ENCODE measurements at regions not wholly inside any gene's neighbourhood (a gene's known extent, or its start where the extent isn't known, plus 50 kb on each side); places are given as distances from the start of the nearest gene placed in this dataset.

DNA sequence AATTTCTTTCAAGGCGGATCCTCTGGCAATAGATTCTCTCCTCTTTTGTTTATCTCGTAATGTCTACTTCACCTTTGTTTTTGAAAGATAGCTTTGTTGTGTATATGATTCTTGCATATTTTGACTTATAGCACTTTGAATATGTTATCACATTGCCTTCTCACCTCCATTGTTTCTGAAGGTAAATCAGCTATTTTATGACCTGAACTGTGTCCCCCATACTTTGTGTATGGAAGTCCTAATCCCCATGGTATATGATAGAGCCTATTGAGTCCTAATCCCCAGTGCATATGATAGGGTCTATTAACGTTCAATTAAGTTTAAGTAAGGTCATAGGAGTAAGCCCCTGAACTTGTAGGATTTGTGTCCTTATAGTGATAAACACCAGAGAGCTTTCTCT is 910.2 kb upstream of the NUDT12 start:
- H3K4me1 ChIP-seq (ENCODE audit: control insufficient read depth, extremely low read depth, insufficient read depth, low read length), result no peaks in the 10 kb centered on the region
- no peak overlapping the region for H3K9ac ChIP-seq (ENCODE audit: control insufficient read depth, extremely low read depth, insufficient read depth, low read length)
- H3K27ac ChIP-seq (ENCODE audit: control insufficient read depth, insufficient read depth, low read length), result no peak overlapping the region
- DNase-seq (ENCODE audit: low read depth, low spot score) (no peak), FAIRE-seq (no peak)
- no peak for TF ChIP-seq EZH2 (IDR thresholded peaks at IDR 0.05; ENCODE audit: low read length)
- TF ChIP-seq, protein P1, sequence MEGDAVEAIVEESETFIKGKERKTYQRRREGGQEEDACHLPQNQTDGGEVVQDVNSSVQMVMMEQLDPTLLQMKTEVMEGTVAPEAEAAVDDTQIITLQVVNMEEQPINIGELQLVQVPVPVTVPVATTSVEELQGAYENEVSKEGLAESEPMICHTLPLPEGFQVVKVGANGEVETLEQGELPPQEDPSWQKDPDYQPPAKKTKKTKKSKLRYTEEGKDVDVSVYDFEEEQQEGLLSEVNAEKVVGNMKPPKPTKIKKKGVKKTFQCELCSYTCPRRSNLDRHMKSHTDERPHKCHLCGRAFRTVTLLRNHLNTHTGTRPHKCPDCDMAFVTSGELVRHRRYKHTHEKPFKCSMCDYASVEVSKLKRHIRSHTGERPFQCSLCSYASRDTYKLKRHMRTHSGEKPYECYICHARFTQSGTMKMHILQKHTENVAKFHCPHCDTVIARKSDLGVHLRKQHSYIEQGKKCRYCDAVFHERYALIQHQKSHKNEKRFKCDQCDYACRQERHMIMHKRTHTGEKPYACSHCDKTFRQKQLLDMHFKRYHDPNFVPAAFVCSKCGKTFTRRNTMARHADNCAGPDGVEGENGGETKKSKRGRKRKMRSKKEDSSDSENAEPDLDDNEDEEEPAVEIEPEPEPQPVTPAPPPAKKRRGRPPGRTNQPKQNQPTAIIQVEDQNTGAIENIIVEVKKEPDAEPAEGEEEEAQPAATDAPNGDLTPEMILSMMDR (optimal IDR thresholded peaks at IDR 0.05 in 1 of 3, IDR thresholded peaks at IDR 0.05 in 1 of 3, conservative IDR thresholded peaks at IDR 0.05 in 1 of 3; ENCODE audit: extremely low read depth in 1 of 3, insufficient read depth in 2 of 3, low read length in 3 of 3), result no peak
- H4K20me1 ChIP-seq (ENCODE audit: control insufficient read depth, extremely low read depth, insufficient read depth, low read length), result no peaks in the 10 kb centered on the region
- no peak overlapping the region for H3K4me2 ChIP-seq (ENCODE audit: control insufficient read depth, extremely low read depth, insufficient read depth, low read depth, low read length)
- H3K79me2 ChIP-seq (ENCODE audit: control insufficient read depth, insufficient read depth, low read length), result no peaks in the 10 kb centered on the region
- no peaks in the 10 kb centered on the region for H3K27me3 ChIP-seq (ENCODE audit: control insufficient read depth, extremely low read depth, insufficient read depth, low read length)
- dilution Hi-C loops (cut with MboI; ENCODE audit: extremely low pct_ligation_motif_present, low sequenced_read_pairs), result no loop called here
- no peaks in the 10 kb centered on the region for H3K9me3 ChIP-seq (ENCODE audit: control insufficient read depth, low read depth, low read length)
- H3K36me3 ChIP-seq (ENCODE audit: control insufficient read depth in 2 of 2, extremely low read depth in 1 of 2, insufficient read depth in 2 of 2, low read length in 2 of 2), result no peaks in the 10 kb centered on the region
- H3K9me1 ChIP-seq (ENCODE audit: control insufficient read depth, extremely low read depth, insufficient read depth, low read length), result no peaks in the 10 kb centered on the region
- no peak overlapping the region for H3K4me3 ChIP-seq (ENCODE audit: control insufficient read depth in 2 of 3, extremely low read depth in 1 of 3, insufficient read depth in 2 of 3, low read depth in 1 of 3, low read length in 3 of 3)
- no peak overlapping the region for H2AFZ ChIP-seq (ENCODE audit: control insufficient read depth, low read length)

DNA sequence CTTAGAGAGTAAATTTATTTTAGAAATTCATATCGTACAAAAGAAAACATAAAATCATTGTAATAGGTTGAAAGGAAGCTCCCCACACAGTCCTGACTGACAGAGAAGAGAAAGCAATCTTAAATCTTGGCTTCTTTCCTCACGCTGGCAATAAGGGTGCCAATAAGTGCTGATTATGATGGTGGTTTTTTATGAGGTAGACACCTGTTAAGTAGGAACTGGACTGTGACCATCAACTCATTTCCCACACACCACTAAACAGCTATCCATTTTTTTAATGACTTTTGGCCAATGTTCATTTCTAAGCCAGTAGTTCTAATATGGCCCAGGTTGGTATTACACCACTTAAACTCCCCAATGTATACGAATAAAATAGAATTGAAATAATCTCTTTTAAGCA is 893.5 kb upstream of the NUDT12 start:
- dilution Hi-C loops (cut with MboI; ENCODE audit: extremely low pct_ligation_motif_present, low sequenced_read_pairs), result no loop called here
- Histone ChIP-seq H4K20me1 (ENCODE audit: control insufficient read depth, extremely low read depth, insufficient read depth, low read length) (no peaks in the 10 kb centered on the region), H3K4me1 (ENCODE audit: control insufficient read depth, extremely low read depth, insufficient read depth, low read length) (no peaks in the 10 kb centered on the region), H3K4me3 (ENCODE audit: control insufficient read depth in 2 of 3, extremely low read depth in 1 of 3, insufficient read depth in 2 of 3, low read depth in 1 of 3, low read length in 3 of 3) (no peak overlapping the region), H3K4me2 (ENCODE audit: control insufficient read depth, extremely low read depth, insufficient read depth, low read depth, low read length) (no peak overlapping the region), H3K27ac (ENCODE audit: control insufficient read depth, insufficient read depth, low read length) (no peak overlapping the region), H3K9me3 (ENCODE audit: control insufficient read depth, low read depth, low read length) (no peaks in the 10 kb centered on the region), H3K9ac (ENCODE audit: control insufficient read depth, extremely low read depth, insufficient read depth, low read length) (no peak overlapping the region), H3K36me3 (ENCODE audit: control insufficient read depth in 2 of 2, extremely low read depth in 1 of 2, insufficient read depth in 2 of 2, low read length in 2 of 2) (no peaks in the 10 kb centered on the region), H3K9me1 (ENCODE audit: control insufficient read depth, extremely low read depth, insufficient read depth, low read length) (no peaks in the 10 kb centered on the region), H3K27me3 (ENCODE audit: control insufficient read depth, extremely low read depth, insufficient read depth, low read length) (no peaks in the 10 kb centered on the region), H3K79me2 (ENCODE audit: control insufficient read depth, insufficient read depth, low read length) (no peaks in the 10 kb centered on the region), H2AFZ (ENCODE audit: control insufficient read depth, low read length) (no peak overlapping the region)
- TF ChIP-seq EZH2 (IDR thresholded peaks at IDR 0.05; ENCODE audit: low read length), result no peak
- TF ChIP-seq, protein P1 (optimal IDR thresholded peaks at IDR 0.05 in 1 of 3, IDR thresholded peaks at IDR 0.05 in 1 of 3, conservative IDR thresholded peaks at IDR 0.05 in 1 of 3; ENCODE audit: extremely low read depth in 1 of 3, insufficient read depth in 2 of 3, low read length in 3 of 3), result no peak
- DNase-seq (ENCODE audit: low read depth, low spot score) (no peak), FAIRE-seq (no peak)
